ENCODE measurements at regions not wholly inside any gene's neighbourhood (a gene's known extent, or its start where the extent isn't known, plus 50 kb on each side); places are given as distances from the start of the nearest gene placed in this dataset.

- ChIA-PET CTCF (ENCODE audit: unreplicated experiment) (no interaction called here), POLR2A (interaction anchor here (1.1 to 1.3 kb wide), 2 partner anchors 13 to 187 kb away, joined by 3 to 4 read pairs; no protein-coding TSS in a partner anchor)
- Histone ChIP-seq H3K9me2 (ENCODE audit: insufficient read depth, low read length) (no peaks in the 10 kb centered on the region), H3K79me2 (ENCODE audit: insufficient read depth, low read depth, low read length) (no peaks in the 10 kb centered on the region), H2AFZ (ENCODE audit: low read length) (no peak overlapping the region), H3K27ac (ENCODE audit: low read depth, low read length, poor library complexity, severe bottlenecking) (no peak overlapping the region), H3K4me3 (ENCODE audit: low read depth, low read length, poor library complexity, severe bottlenecking) (no peak overlapping the region), H3K4me2 (ENCODE audit: low read length) (no peak overlapping the region), H3K4me1 (ENCODE audit: insufficient read depth, low read length, poor library complexity, severe bottlenecking) (no peaks in the 10 kb centered on the region), H4K20me1 (ENCODE audit: insufficient read depth, low read length) (no peaks in the 10 kb centered on the region), H3K36me3 (ENCODE audit: insufficient read depth, low read length) (no peaks in the 10 kb centered on the region), H3K9me3 (ENCODE audit: low read length) (no peaks in the 10 kb centered on the region)
- intact Hi-C loops (cut with micrococcal nuclease; ENCODE audit: unreplicated experiment), result no loop called here
- DNase-seq (ENCODE audit: low spot score), result no peak
- no TSS peak for BruUV-seq (replicated peaks)
- no peak for TF ChIP-seq EZH2phosphoT487 (IDR thresholded peaks at IDR 0.05; ENCODE audit: borderline replicate concordance, low read depth, low read length)
- TF ChIP-seq, protein P1, sequence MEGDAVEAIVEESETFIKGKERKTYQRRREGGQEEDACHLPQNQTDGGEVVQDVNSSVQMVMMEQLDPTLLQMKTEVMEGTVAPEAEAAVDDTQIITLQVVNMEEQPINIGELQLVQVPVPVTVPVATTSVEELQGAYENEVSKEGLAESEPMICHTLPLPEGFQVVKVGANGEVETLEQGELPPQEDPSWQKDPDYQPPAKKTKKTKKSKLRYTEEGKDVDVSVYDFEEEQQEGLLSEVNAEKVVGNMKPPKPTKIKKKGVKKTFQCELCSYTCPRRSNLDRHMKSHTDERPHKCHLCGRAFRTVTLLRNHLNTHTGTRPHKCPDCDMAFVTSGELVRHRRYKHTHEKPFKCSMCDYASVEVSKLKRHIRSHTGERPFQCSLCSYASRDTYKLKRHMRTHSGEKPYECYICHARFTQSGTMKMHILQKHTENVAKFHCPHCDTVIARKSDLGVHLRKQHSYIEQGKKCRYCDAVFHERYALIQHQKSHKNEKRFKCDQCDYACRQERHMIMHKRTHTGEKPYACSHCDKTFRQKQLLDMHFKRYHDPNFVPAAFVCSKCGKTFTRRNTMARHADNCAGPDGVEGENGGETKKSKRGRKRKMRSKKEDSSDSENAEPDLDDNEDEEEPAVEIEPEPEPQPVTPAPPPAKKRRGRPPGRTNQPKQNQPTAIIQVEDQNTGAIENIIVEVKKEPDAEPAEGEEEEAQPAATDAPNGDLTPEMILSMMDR (conservative IDR thresholded peaks at IDR 0.05; ENCODE audit: low read length), result no peak
Measured at GRCh38 chr1:88557014-88557413, 127.1 kb upstream of the PKN2 start.

DNA sequence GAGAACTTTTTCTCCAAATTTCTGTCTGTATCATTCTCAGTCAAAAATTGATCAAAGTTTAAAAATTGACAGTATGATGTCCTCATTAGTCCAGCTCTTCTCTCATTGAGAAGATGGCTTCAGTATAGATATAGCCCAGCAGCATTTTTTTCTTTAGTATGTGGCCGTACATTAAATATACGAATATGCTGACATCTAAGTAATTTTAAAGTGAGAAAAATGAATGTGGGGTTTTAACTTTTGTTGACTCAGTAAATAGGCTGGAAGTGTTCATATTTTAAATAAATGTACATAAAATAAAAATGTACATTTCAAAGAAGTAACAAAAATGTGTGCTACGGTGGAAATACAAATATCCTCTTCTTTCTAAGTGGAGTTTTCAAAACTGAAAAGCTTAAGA, 123.5 kb upstream of the PKN2 start:
- DNase-seq (ENCODE audit: low spot score), result no peak
- no peak overlapping the region for H3K4me2 ChIP-seq (ENCODE audit: low read length)
- no peaks in the 10 kb centered on the region for H3K79me2 ChIP-seq (ENCODE audit: insufficient read depth, low read depth, low read length)
- H2AFZ ChIP-seq (ENCODE audit: low read length), result no peak overlapping the region
- ChIA-PET CTCF (ENCODE audit: unreplicated experiment) (no interaction called here), POLR2A (interaction anchor here (0.7 to 0.9 kb wide), 2 partner anchors 51 to 154 kb away, joined by 3 read pairs; no protein-coding TSS in a partner anchor)
- no peak overlapping the region for H3K27ac ChIP-seq (ENCODE audit: low read depth, low read length, poor library complexity, severe bottlenecking)
- no peaks in the 10 kb centered on the region for H3K36me3 ChIP-seq (ENCODE audit: insufficient read depth, low read length)
- H3K4me1 ChIP-seq (ENCODE audit: insufficient read depth, low read length, poor library complexity, severe bottlenecking), result no peaks in the 10 kb centered on the region
- H3K4me3 ChIP-seq (ENCODE audit: low read depth, low read length, poor library complexity, severe bottlenecking), result no peak overlapping the region
- BruUV-seq (replicated peaks), result no TSS peak
- no peaks in the 10 kb centered on the region for H3K9me2 ChIP-seq (ENCODE audit: insufficient read depth, low read length)
- TF ChIP-seq, protein P1 (conservative IDR thresholded peaks at IDR 0.05; ENCODE audit: low read length), result no peak
- TF ChIP-seq EZH2phosphoT487 (IDR thresholded peaks at IDR 0.05; ENCODE audit: borderline replicate concordance, low read depth, low read length), result no peak
- no peaks in the 10 kb centered on the region for H3K9me3 ChIP-seq (ENCODE audit: low read length)
- intact Hi-C loops (cut with micrococcal nuclease; ENCODE audit: unreplicated experiment), result no loop called here
- no peaks in the 10 kb centered on the region for H4K20me1 ChIP-seq (ENCODE audit: insufficient read depth, low read length)

GRCh38 chr1:88562991-88563390, 121.1 kb upstream of the PKN2 start:
- H3K4me3 ChIP-seq (ENCODE audit: low read depth, low read length, poor library complexity, severe bottlenecking), result no peak overlapping the region
- no peaks in the 10 kb centered on the region for H3K9me3 ChIP-seq (ENCODE audit: low read length)
- no peaks in the 10 kb centered on the region for H3K79me2 ChIP-seq (ENCODE audit: insufficient read depth, low read depth, low read length)
- no peaks in the 10 kb centered on the region for H3K36me3 ChIP-seq (ENCODE audit: insufficient read depth, low read length)
- ChIA-PET POLR2A (interaction anchor here (0.6 to 1.2 kb wide), 2 partner anchors 11 to 1173 kb away, joined by 3 to 5 read pairs; no protein-coding TSS in a partner anchor), CTCF (ENCODE audit: unreplicated experiment) (no interaction called here)
- DNase-seq (ENCODE audit: low spot score), result no peak
- H2AFZ ChIP-seq (ENCODE audit: low read length), result no peak overlapping the region
- no peaks in the 10 kb centered on the region for H3K4me1 ChIP-seq (ENCODE audit: insufficient read depth, low read length, poor library complexity, severe bottlenecking)
- no peaks in the 10 kb centered on the region for H3K9me2 ChIP-seq (ENCODE audit: insufficient read depth, low read length)
- H4K20me1 ChIP-seq (ENCODE audit: insufficient read depth, low read length), result no peaks in the 10 kb centered on the region
- no peak overlapping the region for H3K4me2 ChIP-seq (ENCODE audit: low read length)
- no TSS peak for BruUV-seq (replicated peaks)
- intact Hi-C loops (cut with micrococcal nuclease; ENCODE audit: unreplicated experiment), result no loop called here
- no peak overlapping the region for H3K27ac ChIP-seq (ENCODE audit: low read depth, low read length, poor library complexity, severe bottlenecking)
- TF ChIP-seq, protein P1 (conservative IDR thresholded peaks at IDR 0.05; ENCODE audit: low read length), result no peak
- TF ChIP-seq EZH2phosphoT487 (IDR thresholded peaks at IDR 0.05; ENCODE audit: borderline replicate concordance, low read depth, low read length), result no peak

Measured in OCI-LY7 (cell line).